NCI-H1436 (cell line): ENCODE measurements at regions not wholly inside any gene's neighbourhood (a gene's known extent, or its start where the extent isn't known, plus 50 kb on each side); places are given as distances from the start of the nearest gene placed in this dataset.
A peak's percentile ranks its signal among the peaks of the same experiment; 100 is the strongest.

Experiments
- DNase-seq: peaks from one replicate; lab custom pipeline; 2025; lab: John Stamatoyannopoulos, UW

- DNase-seq = no peak
Measured at GRCh38 chr4:56206258-56206657, 181.0 kb downstream of the AASDH start.

DNA sequence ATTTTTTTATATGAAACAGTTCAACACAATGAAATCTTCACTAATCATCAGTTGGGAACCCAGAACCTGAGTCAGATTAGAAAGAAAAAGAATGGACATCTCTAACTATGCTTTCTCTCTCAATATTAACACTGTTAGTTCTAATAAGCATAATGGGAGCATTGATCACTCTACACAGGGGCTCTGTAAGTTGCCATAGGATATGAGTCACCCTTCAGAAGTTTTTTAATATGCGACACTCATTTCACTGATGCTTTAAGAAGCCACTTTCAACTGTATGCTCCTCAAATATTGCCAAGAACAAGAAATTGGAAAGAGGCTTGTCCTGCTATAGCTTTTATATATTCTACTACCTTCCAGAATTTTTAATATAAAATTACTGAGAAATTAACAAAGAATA lies 187.0 kb downstream of the AASDH start:
- no peak for DNase-seq

DNA sequence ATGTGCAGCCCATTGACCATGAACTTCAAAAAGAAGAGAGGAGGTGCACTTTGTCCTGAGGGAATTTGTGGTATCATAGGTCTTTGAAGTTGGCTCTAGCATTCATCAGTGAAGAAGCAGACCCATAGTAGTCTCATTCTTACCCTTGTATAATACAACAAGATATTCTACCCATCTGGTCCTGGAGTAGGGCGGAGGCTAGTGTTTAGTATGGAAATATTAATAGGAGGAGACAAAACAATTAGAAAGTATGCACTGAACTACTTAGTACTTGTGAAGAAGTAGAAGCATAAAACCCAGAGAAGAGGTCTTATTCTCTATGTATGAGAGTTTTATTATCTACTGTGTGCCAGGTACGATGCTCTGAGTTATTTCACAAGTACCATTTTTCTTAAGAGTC lies 189.0 kb downstream of the AASDH start:
- no peak for DNase-seq

DNA sequence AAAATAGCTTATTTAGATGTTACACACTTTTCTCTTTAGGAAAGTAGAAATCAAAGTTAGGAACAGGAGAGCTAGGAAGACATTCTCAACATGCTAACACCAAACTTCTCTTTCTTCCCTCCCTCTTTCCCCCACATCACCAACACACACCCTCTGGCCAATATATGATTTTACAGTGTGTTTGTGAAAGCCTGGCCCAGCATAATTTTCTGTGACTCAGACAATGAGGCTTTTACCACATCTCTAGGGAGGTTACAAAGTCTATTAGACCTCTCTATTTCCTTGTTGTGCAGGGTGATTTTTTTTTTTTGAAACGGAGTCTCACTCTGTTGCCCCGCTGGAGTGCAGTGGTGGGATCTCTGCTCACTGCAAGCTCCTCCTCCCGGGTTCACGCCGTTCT lies 189.9 kb downstream of the AASDH start:
- DNase-seq = no peak

DNA sequence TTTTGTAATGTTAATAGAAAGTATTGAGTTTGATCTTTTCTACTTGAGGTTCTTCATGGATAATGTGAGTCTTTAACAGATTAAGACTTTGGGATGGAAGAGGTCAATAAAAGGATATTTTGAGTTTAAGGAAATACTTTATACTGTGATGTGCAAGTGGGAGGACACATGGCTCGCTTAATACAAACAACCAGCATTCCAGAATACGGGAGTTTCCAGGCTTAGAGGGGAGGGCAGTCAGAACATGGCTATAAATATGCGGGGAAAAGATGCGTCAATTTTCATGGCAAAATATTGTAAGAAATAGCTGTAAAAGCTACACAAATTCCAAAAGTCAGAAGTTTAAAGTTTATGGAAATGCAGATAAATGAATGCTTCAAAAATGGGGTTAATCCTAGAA lies 192.3 kb downstream of the AASDH start:
- no peak for DNase-seq

- no peak for DNase-seq
Measured at GRCh38 chr4:56191534-56191933, 195.8 kb downstream of the AASDH start.

- no peak for DNase-seq
Measured at GRCh38 chr4:56187688-56188087, 199.6 kb downstream of the AASDH start.

- DNase-seq = peak; percentile 39
Measured at GRCh38 chr4:56186808-56187523, 200.3 kb downstream of the AASDH start.

DNA sequence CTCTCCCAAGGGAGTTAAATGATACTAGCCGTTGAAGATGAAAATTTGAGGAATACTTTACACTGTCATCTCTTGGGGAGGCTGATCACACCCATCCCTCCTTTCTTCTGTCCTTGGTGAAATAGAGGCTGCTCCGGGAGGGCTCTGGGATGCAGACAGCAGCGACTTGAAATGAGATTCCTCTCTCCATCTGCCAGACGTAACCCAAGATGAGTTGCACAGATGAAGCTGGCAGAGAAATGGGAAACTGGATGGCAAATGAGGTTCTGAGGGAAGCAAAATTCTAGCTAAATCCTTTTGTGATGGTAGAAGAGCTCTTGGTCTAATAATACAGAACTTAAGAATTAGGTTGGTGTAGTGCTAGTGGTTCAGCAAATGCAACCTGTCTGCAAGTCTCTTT lies 201.4 kb downstream of the AASDH start:
- DNase-seq = no peak

DNA sequence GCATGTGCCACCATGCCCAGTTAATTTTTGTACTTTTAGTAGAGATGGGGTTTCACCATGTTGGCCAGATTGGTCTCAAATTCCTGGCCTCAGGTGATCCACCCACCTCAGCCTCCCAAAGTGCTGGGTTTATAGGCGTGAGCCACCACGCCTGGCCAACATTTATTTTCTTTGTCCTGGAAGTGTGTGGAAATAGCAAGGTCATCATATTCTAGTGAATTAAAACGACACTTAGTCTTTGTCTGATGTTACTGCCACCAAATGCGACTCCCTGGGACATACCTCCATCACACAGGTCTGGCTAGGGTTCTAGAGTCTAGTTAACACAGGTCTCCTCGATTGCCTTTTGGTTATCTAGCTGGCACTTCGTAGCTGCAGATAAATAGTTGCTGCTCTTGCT lies 203.1 kb downstream of the AASDH start:
- DNase-seq = no peak

- no peak for DNase-seq
Measured at GRCh38 chr4:56183344-56183959, 203.8 kb downstream of the AASDH start.

DNA sequence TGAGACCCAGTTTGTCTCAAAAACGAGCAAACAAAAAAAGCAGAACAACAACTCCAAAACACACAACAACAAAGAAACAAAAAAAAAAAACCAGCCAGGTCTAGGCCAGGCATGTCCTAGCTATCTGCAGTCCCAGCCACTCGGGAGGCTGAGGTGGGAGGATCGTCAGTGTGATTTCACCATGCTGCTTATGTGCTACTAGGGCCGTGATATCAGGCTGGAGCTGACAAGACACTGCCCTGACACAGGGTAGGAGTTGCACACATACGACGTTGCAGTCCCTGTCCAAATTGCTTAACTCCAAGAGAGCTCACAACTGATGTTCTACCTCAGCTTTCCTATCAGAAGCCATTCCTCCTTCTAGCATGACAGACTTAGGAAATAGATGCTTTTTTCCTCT lies 204.9 kb downstream of the AASDH start:
- DNase-seq = no peak

GRCh38 chr4:56181140-56181953 lies 205.9 kb downstream of the AASDH start:
- DNase-seq = no peak

- DNase-seq = no peak
Measured at GRCh38 chr4:56169061-56169460, 218.2 kb downstream of the AASDH start.

DNA sequence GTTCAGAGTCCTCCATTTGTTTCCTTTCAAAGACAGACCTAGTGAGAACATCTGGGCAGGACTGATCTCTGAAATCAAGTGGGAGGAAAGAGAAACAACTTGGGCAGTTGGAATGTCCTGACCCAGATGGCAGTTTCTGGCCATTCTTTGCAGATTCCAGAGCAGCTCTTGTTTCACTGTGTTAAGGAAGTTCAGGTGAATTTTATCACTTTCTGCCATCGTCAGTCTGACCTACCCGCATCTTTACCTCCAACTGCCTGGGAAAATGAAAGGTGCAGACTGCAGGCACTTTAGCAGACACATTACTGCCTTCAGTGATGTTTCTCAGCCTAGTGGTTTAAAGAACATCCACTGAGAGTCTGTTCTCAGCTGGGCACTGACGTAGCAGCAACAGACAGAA lies 216.2 kb downstream of the CEP135 start:
- no peak for DNase-seq

GRCh38 chr4:56160636-56161035 lies 211.9 kb downstream of the CEP135 start:
- DNase-seq = no peak

DNA sequence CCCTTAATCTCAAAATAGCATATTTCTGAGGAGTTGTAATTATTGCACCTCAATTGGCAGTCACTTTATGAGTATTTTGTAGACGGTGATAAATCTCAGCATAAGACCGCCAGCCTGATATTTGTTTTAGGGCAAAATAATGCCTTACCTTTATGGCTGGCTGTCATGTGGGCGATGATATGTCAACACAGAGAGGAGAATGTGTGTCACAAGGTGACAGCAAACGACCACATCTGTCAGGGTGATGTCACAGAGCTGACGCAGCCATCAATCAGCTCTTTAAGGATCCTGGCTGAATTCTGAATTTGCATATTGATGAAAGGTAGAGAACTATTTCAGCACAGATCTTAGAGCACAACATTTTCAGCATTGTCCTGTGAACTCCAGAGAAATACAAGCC lies 209.7 kb downstream of the CEP135 start:
- no peak for DNase-seq

DNA sequence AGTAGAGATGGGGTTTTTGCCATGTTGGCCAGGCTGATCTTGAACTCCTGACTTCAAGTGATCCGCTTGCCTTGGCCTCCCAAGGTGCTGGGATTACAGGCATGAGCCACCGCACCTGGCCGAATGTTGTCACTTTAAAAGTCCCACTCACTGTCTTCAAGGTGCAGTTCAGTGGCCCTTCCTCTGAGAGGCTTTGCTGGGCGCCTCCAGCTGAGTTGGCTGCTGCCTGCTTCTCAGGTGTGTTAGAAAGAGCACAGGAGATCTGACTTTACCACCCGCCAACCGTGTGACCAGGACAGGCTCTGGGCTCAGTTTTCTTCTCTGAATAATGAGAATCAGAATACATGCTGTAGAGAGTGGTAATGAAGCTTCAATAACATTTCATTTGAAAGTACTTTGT lies 207.4 kb downstream of the CEP135 start:
- no peak for DNase-seq

DNA sequence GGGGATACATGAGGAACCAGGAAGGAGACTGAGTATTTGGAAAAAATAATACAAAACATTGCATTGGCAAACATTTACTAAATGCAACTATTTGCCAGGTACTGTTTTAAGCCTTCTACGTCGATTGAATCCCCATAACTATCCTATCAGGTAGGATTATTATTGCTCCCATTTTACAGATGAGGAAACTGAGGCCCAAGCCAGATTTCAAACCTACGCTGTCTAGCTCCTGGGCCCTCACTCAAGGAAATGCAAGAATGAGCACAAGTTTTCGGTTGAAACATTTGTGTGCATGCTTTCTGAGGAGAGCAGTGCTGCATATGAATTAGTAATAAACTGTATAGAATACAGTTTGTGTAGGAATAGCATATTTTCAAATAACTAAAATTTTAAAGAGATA lies 206.7 kb downstream of the CEP135 start:
- no peak for DNase-seq

GRCh38 chr4:56149591-56149990 lies 200.8 kb downstream of the CEP135 start:
- DNase-seq = no peak

- no peak for DNase-seq
Measured at GRCh38 chr4:56148428-56148827, 199.7 kb downstream of the CEP135 start.

DNA sequence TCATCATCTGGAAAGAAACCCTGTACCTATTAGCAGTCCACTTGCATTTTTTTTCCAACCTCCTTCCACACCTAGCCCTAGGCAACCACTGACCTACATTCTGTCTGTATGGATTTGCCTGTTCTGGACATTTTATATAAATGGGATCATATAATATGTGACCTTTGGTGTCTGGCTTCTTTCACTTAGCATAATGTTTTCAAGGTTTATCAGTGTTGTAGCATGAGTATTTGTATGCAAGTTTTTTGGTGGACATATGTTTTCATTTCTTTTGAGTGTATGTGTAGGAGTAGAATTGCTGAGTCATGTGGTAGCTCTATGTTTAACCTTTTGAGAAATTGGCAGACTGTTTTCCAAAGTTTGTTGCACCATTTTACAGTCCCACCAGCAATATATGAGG lies 198.6 kb downstream of the CEP135 start:
- no peak for DNase-seq

GRCh38 chr4:56146956-56147355 lies 198.2 kb downstream of the CEP135 start:
- no peak for DNase-seq
